ENCODE measurements at regions not wholly inside any gene's neighbourhood (a gene's known extent, or its start where the extent isn't known, plus 50 kb on each side); places are given as distances from the start of the nearest gene placed in this dataset.

DNA sequence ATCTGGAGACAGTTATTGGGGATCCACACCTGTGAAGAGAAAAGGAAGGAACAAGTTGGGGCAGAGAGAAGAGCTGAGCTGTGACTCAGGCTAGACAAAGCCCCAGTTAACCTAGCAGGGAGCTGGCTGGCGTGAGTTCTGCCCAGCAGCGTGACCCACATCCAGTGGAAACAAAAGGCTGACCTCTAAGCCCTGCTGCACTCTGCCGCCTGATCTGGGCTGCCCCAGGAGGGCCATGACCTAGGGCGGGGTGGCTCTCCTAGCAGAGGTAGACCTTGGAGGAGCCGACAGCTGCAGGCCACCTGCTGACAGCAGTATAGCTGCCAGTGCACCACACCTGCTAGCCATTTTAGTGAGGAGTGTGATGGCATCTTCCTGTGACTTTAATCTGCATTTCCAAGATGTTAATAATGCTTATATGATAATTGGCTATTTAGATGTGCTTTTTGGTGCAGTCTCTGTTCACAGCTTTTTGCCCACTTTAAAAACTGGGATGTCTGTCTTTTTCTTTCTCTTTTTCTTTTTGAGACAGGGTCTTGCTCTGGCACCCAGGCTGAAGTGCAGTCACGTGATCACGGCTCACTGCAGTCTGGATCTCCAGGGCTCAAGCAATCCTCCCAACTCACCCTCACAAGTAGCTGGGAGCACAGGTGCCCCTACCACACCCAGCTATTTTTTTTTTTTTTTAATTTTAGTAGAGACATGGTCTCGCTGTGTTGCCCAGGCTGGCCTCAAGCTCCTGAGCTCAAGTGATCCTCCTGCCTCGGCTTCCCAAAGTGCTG lies 78.1 kb downstream of the LSM3 start:
- TF ChIP-seq, protein P1, sequence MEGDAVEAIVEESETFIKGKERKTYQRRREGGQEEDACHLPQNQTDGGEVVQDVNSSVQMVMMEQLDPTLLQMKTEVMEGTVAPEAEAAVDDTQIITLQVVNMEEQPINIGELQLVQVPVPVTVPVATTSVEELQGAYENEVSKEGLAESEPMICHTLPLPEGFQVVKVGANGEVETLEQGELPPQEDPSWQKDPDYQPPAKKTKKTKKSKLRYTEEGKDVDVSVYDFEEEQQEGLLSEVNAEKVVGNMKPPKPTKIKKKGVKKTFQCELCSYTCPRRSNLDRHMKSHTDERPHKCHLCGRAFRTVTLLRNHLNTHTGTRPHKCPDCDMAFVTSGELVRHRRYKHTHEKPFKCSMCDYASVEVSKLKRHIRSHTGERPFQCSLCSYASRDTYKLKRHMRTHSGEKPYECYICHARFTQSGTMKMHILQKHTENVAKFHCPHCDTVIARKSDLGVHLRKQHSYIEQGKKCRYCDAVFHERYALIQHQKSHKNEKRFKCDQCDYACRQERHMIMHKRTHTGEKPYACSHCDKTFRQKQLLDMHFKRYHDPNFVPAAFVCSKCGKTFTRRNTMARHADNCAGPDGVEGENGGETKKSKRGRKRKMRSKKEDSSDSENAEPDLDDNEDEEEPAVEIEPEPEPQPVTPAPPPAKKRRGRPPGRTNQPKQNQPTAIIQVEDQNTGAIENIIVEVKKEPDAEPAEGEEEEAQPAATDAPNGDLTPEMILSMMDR (IDR thresholded peaks at IDR 0.05; ENCODE audit: poor library complexity): no peak
- TF ChIP-seq EZH2 (IDR thresholded peaks at IDR 0.05; ENCODE audit: borderline replicate concordance) (no peak), EZH2phosphoT487 (IDR thresholded peaks at IDR 0.05; ENCODE audit: low read depth, severe bottlenecking, unreplicated experiment) (no peak)
